Fibroblast of peridontal ligament (primary cell): ENCODE measurements at regions not wholly inside any gene's neighbourhood (a gene's known extent, or its start where the extent isn't known, plus 50 kb on each side); places are given as distances from the start of the nearest gene placed in this dataset.

Experiments
- DNase-seq: peaks from one replicate; pipeline ENCODE4 v3.0.0-alpha.2; 2010; ENCODE audit errors: extremely low read depth

GRCh38 chr14:26766726-26767125 is 168.9 kb upstream of the NOVA1 start:
- peak; percentile 9 for DNase-seq

GRCh38 chr14:26773906-26774593 is 176.2 kb upstream of the NOVA1 start:
- no peak for DNase-seq

- peak; percentile 59 for DNase-seq
Measured at GRCh38 chr14:26775765-26776563, 178.1 kb upstream of the NOVA1 start.

GRCh38 chr14:26791117-26791806 is 193.4 kb upstream of the NOVA1 start:
- DNase-seq = no peak

GRCh38 chr14:26794731-26795130 is 196.9 kb upstream of the NOVA1 start:
- peak; percentile 20 for DNase-seq

- DNase-seq = no peak
Measured at GRCh38 chr14:26808407-26808806, 210.6 kb upstream of the NOVA1 start.

- DNase-seq = no peak
Measured at GRCh38 chr14:26810631-26811030, 212.8 kb upstream of the NOVA1 start.

GRCh38 chr14:26811756-26812305 is 214.0 kb upstream of the NOVA1 start:
- DNase-seq = peak; percentile 55

GRCh38 chr14:26820138-26820537 is 222.3 kb upstream of the NOVA1 start:
- DNase-seq = peak; percentile 94

GRCh38 chr14:26820572-26820971 is 222.7 kb upstream of the NOVA1 start:
- DNase-seq = no peak

GRCh38 chr14:26828741-26829140 is 230.9 kb upstream of the NOVA1 start:
- no peak for DNase-seq

GRCh38 chr14:26833621-26834176 is 235.9 kb upstream of the NOVA1 start:
- no peak for DNase-seq

GRCh38 chr14:26835979-26836570 is 238.2 kb upstream of the NOVA1 start:
- DNase-seq = no peak

- peak; percentile 10 for DNase-seq
Measured at GRCh38 chr14:26839481-26839880, 241.6 kb upstream of the NOVA1 start.

GRCh38 chr14:26841326-26841725 is 243.5 kb upstream of the NOVA1 start:
- DNase-seq = peak; percentile 13

- DNase-seq = peak; percentile 99
Measured at GRCh38 chr14:26841920-26842741, 244.3 kb upstream of the NOVA1 start.

GRCh38 chr14:26845151-26845818 is 247.5 kb upstream of the NOVA1 start:
- DNase-seq = no peak

GRCh38 chr14:26846388-26846787 is 248.6 kb upstream of the NOVA1 start:
- no peak for DNase-seq

- no peak for DNase-seq
Measured at GRCh38 chr14:26849514-26849913, 251.7 kb upstream of the NOVA1 start.

- DNase-seq = no peak
Measured at GRCh38 chr14:26851793-26852192, 254.0 kb upstream of the NOVA1 start.
